ENCODE measurements at regions not wholly inside any gene's neighbourhood (a gene's known extent, or its start where the extent isn't known, plus 50 kb on each side); places are given as distances from the start of the nearest gene placed in this dataset.
"Not testable (repeated sequence)": the region's sequence is repeated elsewhere in the genome, so short reads cannot be mapped to it uniquely, and the experiment has no call there.

- H3K36me3 ChIP-seq (ENCODE audit: control insufficient read depth in 2 of 2, insufficient read depth in 2 of 2, low read length in 2 of 2); H3K4me3 ChIP-seq (ENCODE audit: low read length in 2 of 2); H3K9me3 ChIP-seq (ENCODE audit: control insufficient read depth in 2 of 2, low read length in 2 of 2); H3K4me1 ChIP-seq (ENCODE audit: control insufficient read depth in 2 of 2, insufficient read depth in 2 of 2, low read length in 2 of 2); H3K27me3 ChIP-seq (ENCODE audit: control insufficient read depth in 2 of 2, insufficient read depth in 2 of 2, low read length in 2 of 2); H3K9ac ChIP-seq (ENCODE audit: low read depth in 1 of 2, low read length in 2 of 2); H3K27ac ChIP-seq (ENCODE audit: low read depth in 2 of 2, low read length in 2 of 2): not testable (repeated sequence)
Measured at GRCh38 chr1:214095896-214096295, 108.1 kb downstream of the PROX1 start.

GRCh38 chr1:214101246-214101645, 113.5 kb downstream of the PROX1 start:
- H3K36me3 ChIP-seq (ENCODE audit: control insufficient read depth in 2 of 2, insufficient read depth in 2 of 2, low read length in 2 of 2) = no peaks in the 10 kb centered on the region
- no peaks in the 10 kb centered on the region for H3K4me1 ChIP-seq (ENCODE audit: control insufficient read depth in 2 of 2, insufficient read depth in 2 of 2, low read length in 2 of 2)
- no peak overlapping the region for H3K9ac ChIP-seq (ENCODE audit: low read depth in 1 of 2, low read length in 2 of 2)
- H3K27ac ChIP-seq (ENCODE audit: low read depth in 2 of 2, low read length in 2 of 2) = no peak overlapping the region
- no peaks in the 10 kb centered on the region for H3K27me3 ChIP-seq (ENCODE audit: control insufficient read depth in 2 of 2, insufficient read depth in 2 of 2, low read length in 2 of 2)
- no peaks in the 10 kb centered on the region for H3K9me3 ChIP-seq (ENCODE audit: control insufficient read depth in 2 of 2, low read length in 2 of 2)
- H3K4me3 ChIP-seq (ENCODE audit: low read length in 2 of 2) = no peak overlapping the region

GRCh38 chr1:214101828-214102227, 114.1 kb downstream of the PROX1 start:
- H3K27ac ChIP-seq (ENCODE audit: low read depth in 2 of 2, low read length in 2 of 2) = no peak overlapping the region
- H3K9me3 ChIP-seq (ENCODE audit: control insufficient read depth in 2 of 2, low read length in 2 of 2) = no peaks in the 10 kb centered on the region
- no peak overlapping the region for H3K4me3 ChIP-seq (ENCODE audit: low read length in 2 of 2)

GRCh38 chr1:214102907-214103306, 115.1 kb downstream of the PROX1 start:
- no peak overlapping the region for H3K27ac ChIP-seq (ENCODE audit: low read depth in 2 of 2, low read length in 2 of 2)
- H3K9ac ChIP-seq (ENCODE audit: low read depth in 1 of 2, low read length in 2 of 2) = no peak overlapping the region
- no peak overlapping the region for H3K4me3 ChIP-seq (ENCODE audit: low read length in 2 of 2)
- H3K4me1 ChIP-seq (ENCODE audit: control insufficient read depth in 2 of 2, insufficient read depth in 2 of 2, low read length in 2 of 2) = peaks cover 0 to under 1% of the 10 kb centered on the region in 2 donors
- H3K27me3 ChIP-seq (ENCODE audit: control insufficient read depth in 2 of 2, insufficient read depth in 2 of 2, low read length in 2 of 2) = no peaks in the 10 kb centered on the region
- no peaks in the 10 kb centered on the region for H3K36me3 ChIP-seq (ENCODE audit: control insufficient read depth in 2 of 2, insufficient read depth in 2 of 2, low read length in 2 of 2)
- no peaks in the 10 kb centered on the region for H3K9me3 ChIP-seq (ENCODE audit: control insufficient read depth in 2 of 2, low read length in 2 of 2)

More at GRCh38 chr1:214101828-214102227, 114.1 kb downstream of the PROX1 start:
- H3K36me3 ChIP-seq (ENCODE audit: control insufficient read depth in 2 of 2, insufficient read depth in 2 of 2, low read length in 2 of 2) = no peaks in the 10 kb centered on the region
- H3K9ac ChIP-seq (ENCODE audit: low read depth in 1 of 2, low read length in 2 of 2) = no peak overlapping the region
- no peaks in the 10 kb centered on the region for H3K4me1 ChIP-seq (ENCODE audit: control insufficient read depth in 2 of 2, insufficient read depth in 2 of 2, low read length in 2 of 2)
- no peaks in the 10 kb centered on the region for H3K27me3 ChIP-seq (ENCODE audit: control insufficient read depth in 2 of 2, insufficient read depth in 2 of 2, low read length in 2 of 2)

- Histone ChIP-seq H3K27me3 (ENCODE audit: control insufficient read depth in 2 of 2, insufficient read depth in 2 of 2, low read length in 2 of 2) (no peaks in the 10 kb centered on the region), H3K4me3 (ENCODE audit: low read length in 2 of 2) (no peak overlapping the region), H3K9me3 (ENCODE audit: control insufficient read depth in 2 of 2, low read length in 2 of 2) (no peaks in the 10 kb centered on the region), H3K9ac (ENCODE audit: low read depth in 1 of 2, low read length in 2 of 2) (no peak overlapping the region), H3K36me3 (ENCODE audit: control insufficient read depth in 2 of 2, insufficient read depth in 2 of 2, low read length in 2 of 2) (no peaks in the 10 kb centered on the region), H3K4me1 (ENCODE audit: control insufficient read depth in 2 of 2, insufficient read depth in 2 of 2, low read length in 2 of 2) (peaks cover 0 to 2% of the 10 kb centered on the region in 2 donors), H3K27ac (ENCODE audit: low read depth in 2 of 2, low read length in 2 of 2) (no peak overlapping the region)
Measured at GRCh38 chr1:214103778-214104177, 116.0 kb downstream of the PROX1 start.

GRCh38 chr1:214106375-214106774, 118.6 kb downstream of the PROX1 start:
- Histone ChIP-seq H3K4me1 (ENCODE audit: control insufficient read depth in 2 of 2, insufficient read depth in 2 of 2, low read length in 2 of 2) (peaks cover 0 to 2% of the 10 kb centered on the region in 2 donors), H3K9ac (ENCODE audit: low read depth in 1 of 2, low read length in 2 of 2) (no peak overlapping the region), H3K9me3 (ENCODE audit: control insufficient read depth in 2 of 2, low read length in 2 of 2) (no peaks in the 10 kb centered on the region), H3K27me3 (ENCODE audit: control insufficient read depth in 2 of 2, insufficient read depth in 2 of 2, low read length in 2 of 2) (no peaks in the 10 kb centered on the region), H3K27ac (ENCODE audit: low read depth in 2 of 2, low read length in 2 of 2) (no peak overlapping the region), H3K36me3 (ENCODE audit: control insufficient read depth in 2 of 2, insufficient read depth in 2 of 2, low read length in 2 of 2) (no peaks in the 10 kb centered on the region), H3K4me3 (ENCODE audit: low read length in 2 of 2) (no peak overlapping the region)

GRCh38 chr1:214107322-214108096, 119.7 kb downstream of the PROX1 start:
- H3K4me3 ChIP-seq (ENCODE audit: low read length in 2 of 2) = peak overlapping the region; percentile 40 to 42
- no peak overlapping the region for H3K9ac ChIP-seq (ENCODE audit: low read depth in 1 of 2, low read length in 2 of 2)
- no peaks in the 10 kb centered on the region for H3K27me3 ChIP-seq (ENCODE audit: control insufficient read depth in 2 of 2, insufficient read depth in 2 of 2, low read length in 2 of 2)
- no peak overlapping the region for H3K27ac ChIP-seq (ENCODE audit: low read depth in 2 of 2, low read length in 2 of 2)
- no peaks in the 10 kb centered on the region for H3K36me3 ChIP-seq (ENCODE audit: control insufficient read depth in 2 of 2, insufficient read depth in 2 of 2, low read length in 2 of 2)
- no peaks in the 10 kb centered on the region for H3K9me3 ChIP-seq (ENCODE audit: control insufficient read depth in 2 of 2, low read length in 2 of 2)
- peaks cover 0 to 2% of the 10 kb centered on the region in 2 donors for H3K4me1 ChIP-seq (ENCODE audit: control insufficient read depth in 2 of 2, insufficient read depth in 2 of 2, low read length in 2 of 2)

GRCh38 chr1:214108097-214108446, 120.3 kb downstream of the PROX1 start:
- Histone ChIP-seq H3K36me3 (ENCODE audit: control insufficient read depth in 2 of 2, insufficient read depth in 2 of 2, low read length in 2 of 2) (no peaks in the 10 kb centered on the region), H3K27ac (ENCODE audit: low read depth in 2 of 2, low read length in 2 of 2) (no peak overlapping the region), H3K4me1 (ENCODE audit: control insufficient read depth in 2 of 2, insufficient read depth in 2 of 2, low read length in 2 of 2) (peaks cover 0 to 2% of the 10 kb centered on the region in 2 donors), H3K4me3 (ENCODE audit: low read length in 2 of 2) (no peak overlapping the region), H3K9me3 (ENCODE audit: control insufficient read depth in 2 of 2, low read length in 2 of 2) (no peaks in the 10 kb centered on the region), H3K9ac (ENCODE audit: low read depth in 1 of 2, low read length in 2 of 2) (no peak overlapping the region), H3K27me3 (ENCODE audit: control insufficient read depth in 2 of 2, insufficient read depth in 2 of 2, low read length in 2 of 2) (no peaks in the 10 kb centered on the region)

- Histone ChIP-seq H3K27me3 (ENCODE audit: control insufficient read depth in 2 of 2, insufficient read depth in 2 of 2, low read length in 2 of 2) (no peaks in the 10 kb centered on the region), H3K4me1 (ENCODE audit: control insufficient read depth in 2 of 2, insufficient read depth in 2 of 2, low read length in 2 of 2) (peaks cover 0 to 2% of the 10 kb centered on the region in 2 donors), H3K9ac (ENCODE audit: low read depth in 1 of 2, low read length in 2 of 2) (no peak overlapping the region), H3K4me3 (ENCODE audit: low read length in 2 of 2) (no peak overlapping the region), H3K27ac (ENCODE audit: low read depth in 2 of 2, low read length in 2 of 2) (no peak overlapping the region), H3K36me3 (ENCODE audit: control insufficient read depth in 2 of 2, insufficient read depth in 2 of 2, low read length in 2 of 2) (no peaks in the 10 kb centered on the region), H3K9me3 (ENCODE audit: control insufficient read depth in 2 of 2, low read length in 2 of 2) (peaks cover 0 to 2% of the 10 kb centered on the region in 2 donors)
Measured at GRCh38 chr1:214111796-214112195, 124.0 kb downstream of the PROX1 start.

GRCh38 chr1:214116258-214116657, 128.5 kb downstream of the PROX1 start:
- no peak overlapping the region for H3K4me3 ChIP-seq (ENCODE audit: low read length in 2 of 2)
- no peaks in the 10 kb centered on the region for H3K36me3 ChIP-seq (ENCODE audit: control insufficient read depth in 2 of 2, insufficient read depth in 2 of 2, low read length in 2 of 2)
- no peak overlapping the region for H3K27ac ChIP-seq (ENCODE audit: low read depth in 2 of 2, low read length in 2 of 2)
- H3K9me3 ChIP-seq (ENCODE audit: control insufficient read depth in 2 of 2, low read length in 2 of 2) = peaks cover 7 to 12% of the 10 kb centered on the region in 2 donors
- no peak overlapping the region for H3K9ac ChIP-seq (ENCODE audit: low read depth in 1 of 2, low read length in 2 of 2)
- H3K27me3 ChIP-seq (ENCODE audit: control insufficient read depth in 2 of 2, insufficient read depth in 2 of 2, low read length in 2 of 2) = no peaks in the 10 kb centered on the region
- no peaks in the 10 kb centered on the region for H3K4me1 ChIP-seq (ENCODE audit: control insufficient read depth in 2 of 2, insufficient read depth in 2 of 2, low read length in 2 of 2)
